ENCODE measurements at regions not wholly inside any gene's neighbourhood (a gene's known extent, or its start where the extent isn't known, plus 50 kb on each side); places are given as distances from the start of the nearest gene placed in this dataset.

DNA sequence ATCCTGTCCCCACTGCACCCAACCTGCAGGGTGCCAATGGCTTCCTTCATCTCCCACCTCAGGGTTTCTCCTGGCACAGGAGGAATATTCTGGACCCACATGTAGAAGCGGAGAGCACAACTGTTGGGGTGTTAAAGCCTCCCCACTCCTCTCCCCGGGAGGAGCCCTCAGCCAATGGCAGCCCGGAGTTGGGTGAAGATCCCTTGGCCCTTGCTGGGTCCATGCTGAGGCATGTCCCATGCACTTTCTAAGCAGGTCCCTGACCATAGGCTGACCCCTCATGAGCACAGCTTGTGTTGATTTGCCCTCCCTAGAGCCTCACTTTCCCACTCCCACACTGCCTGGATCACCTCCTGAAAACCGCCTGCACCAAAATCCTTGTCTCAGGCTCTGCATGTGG, 97.2 kb upstream of the PMEPA1 start:
- no peaks in the 10 kb centered on the region for H3K9me3 ChIP-seq (ENCODE audit: control insufficient read depth in 4 of 4, insufficient read depth in 3 of 4, low read length in 3 of 4)
- peaks cover 0 to 78% (median 33%) of the 10 kb centered on the region in 5 donors for H3K4me1 ChIP-seq (ENCODE audit: control insufficient read depth in 5 of 5, insufficient read depth in 5 of 5, low read length in 5 of 5)
- no peak overlapping the region for H3K27ac ChIP-seq (ENCODE audit: low read depth in 1 of 2, low read length in 1 of 2)
- no peak for ATAC-seq (ENCODE audit: insufficient read depth, low FRiP score)
- no peaks in the 10 kb centered on the region for H3K36me3 ChIP-seq (ENCODE audit: control insufficient read depth in 4 of 4, insufficient read depth in 4 of 4, low read length in 4 of 4)
- TF ChIP-seq, protein P1, sequence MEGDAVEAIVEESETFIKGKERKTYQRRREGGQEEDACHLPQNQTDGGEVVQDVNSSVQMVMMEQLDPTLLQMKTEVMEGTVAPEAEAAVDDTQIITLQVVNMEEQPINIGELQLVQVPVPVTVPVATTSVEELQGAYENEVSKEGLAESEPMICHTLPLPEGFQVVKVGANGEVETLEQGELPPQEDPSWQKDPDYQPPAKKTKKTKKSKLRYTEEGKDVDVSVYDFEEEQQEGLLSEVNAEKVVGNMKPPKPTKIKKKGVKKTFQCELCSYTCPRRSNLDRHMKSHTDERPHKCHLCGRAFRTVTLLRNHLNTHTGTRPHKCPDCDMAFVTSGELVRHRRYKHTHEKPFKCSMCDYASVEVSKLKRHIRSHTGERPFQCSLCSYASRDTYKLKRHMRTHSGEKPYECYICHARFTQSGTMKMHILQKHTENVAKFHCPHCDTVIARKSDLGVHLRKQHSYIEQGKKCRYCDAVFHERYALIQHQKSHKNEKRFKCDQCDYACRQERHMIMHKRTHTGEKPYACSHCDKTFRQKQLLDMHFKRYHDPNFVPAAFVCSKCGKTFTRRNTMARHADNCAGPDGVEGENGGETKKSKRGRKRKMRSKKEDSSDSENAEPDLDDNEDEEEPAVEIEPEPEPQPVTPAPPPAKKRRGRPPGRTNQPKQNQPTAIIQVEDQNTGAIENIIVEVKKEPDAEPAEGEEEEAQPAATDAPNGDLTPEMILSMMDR (IDR thresholded peaks at IDR 0.05; ENCODE audit: control extremely low read depth, extremely low read depth) = no peak
- no peak for DNase-seq
- H3K9ac ChIP-seq (ENCODE audit: insufficient read depth in 1 of 2, low read length in 2 of 2) = no peak overlapping the region
- 91 to 94% methylated on average over 4 of the region's 4 CpGs for WGBS, 2 donors
- H3K27me3 ChIP-seq (ENCODE audit: control insufficient read depth in 3 of 3, insufficient read depth in 3 of 3, low read length in 2 of 3) = no peaks in the 10 kb centered on the region
- H3K4me3 ChIP-seq = no peak overlapping the region

DNA sequence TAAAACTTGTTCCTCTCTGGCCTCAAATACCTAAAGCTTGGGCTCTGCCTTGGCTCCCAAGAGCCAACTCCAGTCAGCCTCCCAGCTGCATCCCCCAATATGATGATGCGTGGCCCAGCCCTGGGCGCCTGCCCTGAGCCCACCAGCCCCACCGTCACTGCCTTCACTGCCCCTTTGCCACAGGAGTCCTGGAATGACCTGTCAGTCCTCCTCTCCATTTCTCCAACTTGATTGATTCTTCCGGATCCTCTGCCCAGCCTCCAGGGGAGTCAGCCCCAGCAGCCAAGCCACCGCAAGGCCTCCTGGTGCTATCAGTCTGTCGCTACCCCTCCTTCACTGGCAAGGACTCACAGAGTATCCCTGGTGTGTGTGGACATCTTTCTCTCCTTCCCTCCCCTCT, 96.7 kb upstream of the PMEPA1 start:
- DNase-seq (no peak), ATAC-seq (ENCODE audit: insufficient read depth, low FRiP score) (no peak)
- H3K36me3 ChIP-seq (ENCODE audit: control insufficient read depth in 4 of 4, insufficient read depth in 4 of 4, low read length in 4 of 4) = no peaks in the 10 kb centered on the region
- H3K9ac ChIP-seq (ENCODE audit: insufficient read depth in 1 of 2, low read length in 2 of 2) = no peak overlapping the region
- no peak overlapping the region for H3K27ac ChIP-seq (ENCODE audit: low read depth in 1 of 2, low read length in 1 of 2)
- H3K4me1 ChIP-seq (ENCODE audit: control insufficient read depth in 5 of 5, insufficient read depth in 5 of 5, low read length in 5 of 5) = peaks cover 0 to 74% (median 33%) of the 10 kb centered on the region in 5 donors
- 96 to 98% methylated on average over 6 of the region's 6 CpGs for WGBS, 2 donors
- no peak overlapping the region for H3K4me3 ChIP-seq
- no peaks in the 10 kb centered on the region for H3K9me3 ChIP-seq (ENCODE audit: control insufficient read depth in 4 of 4, insufficient read depth in 3 of 4, low read length in 3 of 4)
- H3K27me3 ChIP-seq (ENCODE audit: control insufficient read depth in 3 of 3, insufficient read depth in 3 of 3, low read length in 2 of 3) = no peaks in the 10 kb centered on the region
- TF ChIP-seq, protein P1 (IDR thresholded peaks at IDR 0.05; ENCODE audit: control extremely low read depth, extremely low read depth) = no peak

DNA sequence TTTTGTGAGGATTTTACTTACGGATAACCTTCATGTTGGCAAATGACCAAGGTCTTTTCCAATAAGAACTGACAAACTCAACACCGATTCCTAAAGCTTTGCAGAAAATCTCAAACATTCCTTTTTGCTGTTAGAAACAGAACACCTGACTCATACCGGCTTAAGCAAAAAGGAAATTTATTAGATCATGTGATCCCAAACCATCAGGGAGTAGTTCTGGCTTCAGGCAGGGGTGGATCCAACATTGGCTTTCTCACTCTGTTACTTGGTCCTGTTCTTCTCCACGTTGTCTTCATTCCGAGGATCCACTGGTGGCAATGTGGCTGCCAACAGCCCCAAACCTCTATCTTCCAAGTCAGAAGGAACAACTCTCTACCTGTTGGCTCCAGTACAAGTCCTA, 95.9 kb upstream of the PMEPA1 start:
- ATAC-seq (ENCODE audit: insufficient read depth, low FRiP score) = no peak
- Histone ChIP-seq H3K4me1 (ENCODE audit: control insufficient read depth in 5 of 5, insufficient read depth in 5 of 5, low read length in 5 of 5) (peaks cover 0 to 67% (median 29%) of the 10 kb centered on the region in 5 donors), H3K4me3 (no peak overlapping the region), H3K9me3 (ENCODE audit: control insufficient read depth in 4 of 4, insufficient read depth in 3 of 4, low read length in 3 of 4) (no peaks in the 10 kb centered on the region), H3K36me3 (ENCODE audit: control insufficient read depth in 4 of 4, insufficient read depth in 4 of 4, low read length in 4 of 4) (no peaks in the 10 kb centered on the region), H3K27ac (ENCODE audit: low read depth in 1 of 2, low read length in 1 of 2) (no peak overlapping the region), H3K9ac (ENCODE audit: insufficient read depth in 1 of 2, low read length in 2 of 2) (no peak overlapping the region), H3K27me3 (ENCODE audit: control insufficient read depth in 3 of 3, insufficient read depth in 3 of 3, low read length in 2 of 3) (no peaks in the 10 kb centered on the region)
- WGBS, 2 donors = 91 to 95% methylated on average over 5 of the region's 5 CpGs
- DNase-seq = no peak
- TF ChIP-seq, protein P1 (IDR thresholded peaks at IDR 0.05; ENCODE audit: control extremely low read depth, extremely low read depth) = no peak

All from lung (tissue), 11 donors.